ENCODE measurements at regions not wholly inside any gene's neighbourhood (a gene's known extent, or its start where the extent isn't known, plus 50 kb on each side); places are given as distances from the start of the nearest gene placed in this dataset.

DNA sequence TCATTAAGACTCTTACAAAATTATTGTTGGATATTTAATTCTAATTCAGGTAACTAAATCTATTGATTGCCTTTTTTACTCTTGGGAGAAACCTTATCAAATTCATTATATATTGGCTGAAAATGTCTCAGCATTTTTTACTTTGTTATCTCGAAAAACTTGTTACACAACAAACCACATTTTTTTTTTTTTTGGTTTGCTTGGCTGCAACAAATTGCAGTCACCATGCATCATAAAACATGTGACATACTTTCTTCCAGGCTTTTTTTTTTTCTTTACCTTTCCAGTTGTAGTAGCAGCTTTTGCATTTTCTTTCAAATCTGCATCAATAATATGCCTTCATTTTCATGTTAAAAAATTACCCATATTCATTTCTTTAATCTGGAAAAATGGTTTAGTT, 186.7 kb downstream of the TDRD15 start:
- DNase-seq (ENCODE audit: low spot score): no peak
- TF ChIP-seq, protein P1, sequence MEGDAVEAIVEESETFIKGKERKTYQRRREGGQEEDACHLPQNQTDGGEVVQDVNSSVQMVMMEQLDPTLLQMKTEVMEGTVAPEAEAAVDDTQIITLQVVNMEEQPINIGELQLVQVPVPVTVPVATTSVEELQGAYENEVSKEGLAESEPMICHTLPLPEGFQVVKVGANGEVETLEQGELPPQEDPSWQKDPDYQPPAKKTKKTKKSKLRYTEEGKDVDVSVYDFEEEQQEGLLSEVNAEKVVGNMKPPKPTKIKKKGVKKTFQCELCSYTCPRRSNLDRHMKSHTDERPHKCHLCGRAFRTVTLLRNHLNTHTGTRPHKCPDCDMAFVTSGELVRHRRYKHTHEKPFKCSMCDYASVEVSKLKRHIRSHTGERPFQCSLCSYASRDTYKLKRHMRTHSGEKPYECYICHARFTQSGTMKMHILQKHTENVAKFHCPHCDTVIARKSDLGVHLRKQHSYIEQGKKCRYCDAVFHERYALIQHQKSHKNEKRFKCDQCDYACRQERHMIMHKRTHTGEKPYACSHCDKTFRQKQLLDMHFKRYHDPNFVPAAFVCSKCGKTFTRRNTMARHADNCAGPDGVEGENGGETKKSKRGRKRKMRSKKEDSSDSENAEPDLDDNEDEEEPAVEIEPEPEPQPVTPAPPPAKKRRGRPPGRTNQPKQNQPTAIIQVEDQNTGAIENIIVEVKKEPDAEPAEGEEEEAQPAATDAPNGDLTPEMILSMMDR (IDR thresholded peaks at IDR 0.05; ENCODE audit: extremely low read depth, missing control alignments): no peak

- TF ChIP-seq, protein P1 (IDR thresholded peaks at IDR 0.05; ENCODE audit: extremely low read depth, missing control alignments): no peak
- DNase-seq (ENCODE audit: low spot score): no peak
Observed at GRCh38 chr2:21314322-21314835, 190.6 kb downstream of the TDRD15 start.

DNA sequence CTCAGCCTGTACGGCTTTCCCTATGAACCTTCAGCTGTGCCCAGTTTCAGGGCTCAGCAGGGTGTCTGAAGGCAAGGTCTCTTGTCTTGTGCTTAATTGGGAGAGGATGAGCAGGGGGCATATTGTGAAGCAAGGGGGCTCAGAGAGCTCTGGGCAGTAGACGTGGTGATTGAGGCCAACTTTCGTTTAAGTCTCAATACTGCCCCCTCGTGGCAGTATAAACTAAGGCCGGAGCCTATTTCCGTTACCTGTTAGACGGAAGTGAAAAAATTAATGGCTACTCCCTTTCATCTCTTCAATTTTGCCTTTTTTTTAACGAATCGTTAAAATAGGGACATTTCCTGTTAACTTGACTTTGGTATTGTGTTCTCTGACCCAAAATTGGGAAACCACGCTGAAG, 193.4 kb downstream of the TDRD15 start:
- TF ChIP-seq, protein P1 (IDR thresholded peaks at IDR 0.05; ENCODE audit: extremely low read depth, missing control alignments): peak; percentile 55
- peak; percentile 49 for DNase-seq (ENCODE audit: low spot score)

- TF ChIP-seq, protein P1 (IDR thresholded peaks at IDR 0.05; ENCODE audit: extremely low read depth, missing control alignments): no peak
- DNase-seq (ENCODE audit: low spot score): no peak
Observed at GRCh38 chr2:21318263-21318662, 194.5 kb downstream of the TDRD15 start.

- TF ChIP-seq, protein P1 (IDR thresholded peaks at IDR 0.05; ENCODE audit: extremely low read depth, missing control alignments): no peak
Observed at GRCh38 chr2:21326152-21326551, 202.4 kb downstream of the TDRD15 start.

GRCh38 chr2:21328177-21328576, 204.4 kb downstream of the TDRD15 start:
- TF ChIP-seq, protein P1 (IDR thresholded peaks at IDR 0.05; ENCODE audit: extremely low read depth, missing control alignments): no peak
- DNase-seq (ENCODE audit: low spot score): no peak

More at GRCh38 chr2:21326152-21326551, 202.4 kb downstream of the TDRD15 start:
- no peak for DNase-seq (ENCODE audit: low spot score)

- TF ChIP-seq, protein P1 (IDR thresholded peaks at IDR 0.05; ENCODE audit: extremely low read depth, missing control alignments): no peak
- DNase-seq (ENCODE audit: low spot score): no peak
Observed at GRCh38 chr2:21330786-21331391, 207.1 kb downstream of the TDRD15 start.

Data from GM20000 (cell line).